GM21619 (cell line): ENCODE measurements at regions not wholly inside any gene's neighbourhood (a gene's known extent, or its start where the extent isn't known, plus 50 kb on each side); places are given as distances from the start of the nearest gene placed in this dataset.

Experiments used
- ATAC-seq: cut with Tn5 transposase; IDR thresholded peaks from one replicate; pipeline ENCODE4 v1.9.1; 2021; ENCODE audit not compliant: unreplicated experiment

DNA sequence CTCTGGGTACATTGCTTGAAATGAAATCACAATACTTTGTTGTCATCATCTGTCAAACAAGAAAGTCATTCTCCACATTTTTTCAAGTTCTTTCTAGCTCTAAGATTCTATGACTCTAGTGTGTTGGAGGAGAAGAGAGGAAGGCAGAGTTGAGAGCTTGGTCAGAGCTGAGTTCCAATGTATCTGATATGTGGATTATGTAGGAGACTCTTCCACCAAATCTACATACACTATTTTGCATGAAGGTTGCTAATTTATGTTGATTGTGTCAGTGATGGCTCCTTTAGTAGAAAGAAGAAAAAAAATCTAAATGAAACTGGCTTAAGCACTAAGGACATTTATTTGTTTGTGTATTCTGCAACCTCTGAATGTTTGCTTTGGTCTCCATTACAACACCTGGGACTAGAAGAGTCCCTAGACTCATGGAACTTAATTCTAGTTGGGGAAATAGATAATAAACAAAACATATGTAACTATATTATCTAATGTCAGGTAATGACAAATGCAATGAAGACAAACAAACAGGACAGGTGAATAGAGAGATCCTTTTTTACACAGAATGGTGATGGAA lies 691.9 kb downstream of the UQCRFS1 start:
- no peak for ATAC-seq

DNA sequence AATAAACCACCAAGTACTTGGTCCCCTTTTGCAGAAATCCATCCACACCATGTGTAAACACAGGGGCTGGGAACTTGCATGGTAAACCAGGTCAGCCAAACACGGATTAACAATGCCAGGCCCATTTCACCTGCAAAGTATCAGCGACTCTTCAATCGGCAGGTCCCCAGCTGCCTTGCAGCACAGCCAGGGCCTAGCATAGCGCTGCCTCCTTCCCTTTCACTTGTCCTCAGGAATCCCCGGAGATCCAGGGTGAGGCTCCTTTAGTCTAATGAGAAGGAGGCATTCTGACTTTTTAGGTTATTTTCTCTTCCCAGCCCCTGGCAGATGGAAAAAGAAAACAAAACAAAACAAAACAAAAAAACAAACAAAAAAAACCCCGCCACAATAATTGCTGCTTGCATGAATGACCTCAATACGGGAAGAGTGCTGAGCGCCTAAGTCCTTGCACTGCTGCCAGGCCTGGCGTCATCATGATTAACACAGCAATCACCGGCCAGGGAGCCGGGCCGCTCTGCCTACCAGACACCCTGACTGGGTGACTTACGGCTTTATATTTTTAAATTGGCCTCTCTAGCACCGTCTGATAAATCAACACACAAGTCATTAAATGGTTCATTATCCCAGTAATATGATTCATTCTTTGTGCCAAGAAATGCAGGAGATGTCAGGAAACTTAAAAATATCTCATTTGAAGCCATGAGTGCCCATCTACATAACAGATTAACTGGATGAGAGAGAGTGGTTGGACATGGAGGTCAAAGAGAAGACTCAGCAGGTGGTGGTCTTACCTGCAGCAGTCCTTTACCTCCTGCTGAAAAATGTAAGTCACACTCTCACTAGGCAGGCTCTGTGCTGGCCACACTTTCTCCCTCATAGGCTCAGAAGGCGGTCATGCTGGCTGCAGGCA lies 692.7 kb downstream of the UQCRFS1 start:
- ATAC-seq, result no peak

DNA sequence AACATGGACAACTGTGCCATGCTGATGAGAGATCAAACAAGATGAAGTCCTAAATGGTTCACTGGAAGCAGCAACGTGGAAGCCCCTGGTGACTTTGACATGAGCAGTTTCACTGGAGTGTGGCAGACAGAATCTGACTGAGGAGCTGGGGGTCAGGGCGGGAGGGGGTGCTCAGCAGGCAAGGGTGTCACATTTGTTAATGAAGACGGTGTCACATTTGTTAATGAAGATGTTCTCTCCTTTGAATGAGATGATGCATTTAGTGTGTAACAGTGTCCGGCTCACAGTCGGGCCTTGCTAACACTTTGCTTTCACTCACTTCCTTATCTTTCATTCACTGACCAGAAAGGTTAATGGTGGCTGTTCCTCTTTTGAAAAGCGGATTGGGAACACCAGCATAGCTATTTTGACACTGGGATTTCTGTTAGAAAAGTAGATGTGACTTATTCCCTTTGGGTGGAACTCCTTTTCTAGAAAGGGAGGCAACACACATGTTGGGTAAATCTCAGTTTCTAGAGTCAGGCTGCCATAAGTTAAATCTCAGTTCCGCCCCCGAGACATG lies 693.7 kb downstream of the UQCRFS1 start:
- no peak for ATAC-seq

- ATAC-seq, result no peak
Measured at GRCh38 chr19:28516415-28516872, 696.5 kb downstream of the UQCRFS1 start.

GRCh38 chr19:28514166-28514565 lies 698.8 kb downstream of the UQCRFS1 start:
- ATAC-seq, result no peak

GRCh38 chr19:28511655-28512054 lies 701.3 kb downstream of the UQCRFS1 start:
- no peak for ATAC-seq

- no peak for ATAC-seq
Measured at GRCh38 chr19:28509079-28509895, 703.7 kb downstream of the UQCRFS1 start.

DNA sequence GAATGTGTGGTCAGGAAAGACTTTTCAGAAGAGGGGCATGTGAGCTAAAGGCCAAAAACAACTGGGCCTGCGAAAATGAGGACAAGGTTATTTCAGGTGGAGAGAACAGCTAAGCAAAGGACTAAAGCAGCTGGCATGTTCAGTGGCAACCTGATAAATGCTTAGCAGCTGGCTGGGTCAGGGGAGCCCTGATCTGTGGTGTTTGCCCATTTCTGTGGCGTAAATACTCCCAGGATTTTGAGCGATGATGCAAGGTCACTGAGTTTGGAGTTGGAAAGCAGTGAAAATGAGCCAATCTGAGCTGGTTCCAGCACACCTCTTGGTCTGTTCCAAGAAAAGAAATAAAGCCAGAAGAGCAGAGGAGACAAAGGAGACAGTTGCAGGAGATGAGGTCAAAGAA lies 704.3 kb downstream of the UQCRFS1 start:
- ATAC-seq, result no peak

DNA sequence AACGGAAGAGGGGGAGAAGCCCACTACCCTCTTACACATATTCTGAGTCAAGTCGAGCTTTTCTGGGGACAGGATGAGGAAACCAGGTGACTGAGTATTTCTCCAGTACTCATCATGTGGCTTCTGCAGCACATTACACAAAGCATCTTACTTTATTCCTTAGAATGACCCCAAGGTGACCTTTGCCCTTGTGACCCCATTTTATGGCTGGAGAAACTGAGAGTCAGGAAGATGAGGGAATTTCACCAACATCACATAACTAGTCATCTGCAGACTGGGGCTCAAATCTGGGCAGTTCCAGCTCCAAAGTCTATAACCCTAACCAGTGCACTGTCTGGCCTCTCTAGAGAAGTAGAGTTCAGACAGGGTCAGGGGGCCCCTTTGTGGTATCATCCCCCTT lies 707.0 kb downstream of the UQCRFS1 start:
- ATAC-seq, result no peak

- ATAC-seq, result no peak
Measured at GRCh38 chr19:28505134-28505533, 707.8 kb downstream of the UQCRFS1 start.

DNA sequence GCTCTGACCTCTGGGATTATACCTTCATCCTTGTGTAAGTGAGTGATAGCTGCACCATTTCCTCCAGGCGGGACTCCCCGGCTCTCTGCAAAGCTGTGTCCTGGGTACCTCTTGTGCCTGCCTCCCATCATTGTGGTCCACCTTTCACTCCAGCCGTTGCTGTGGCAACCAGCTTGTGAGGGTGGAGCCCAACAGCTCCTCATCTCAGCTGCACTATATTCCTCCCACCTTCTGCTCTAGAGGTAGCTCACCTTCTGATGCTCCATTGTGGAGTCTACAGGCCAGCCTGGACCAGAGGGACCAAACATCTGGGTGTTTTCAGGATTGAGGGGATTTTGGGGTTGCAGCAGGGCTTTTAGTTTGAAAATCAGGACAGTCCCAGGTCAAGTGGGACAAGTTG lies 708.2 kb downstream of the UQCRFS1 start:
- ATAC-seq, result no peak

GRCh38 chr19:28504139-28504538 lies 708.8 kb downstream of the UQCRFS1 start:
- ATAC-seq, result no peak

GRCh38 chr19:28502879-28503734 lies 709.8 kb downstream of the UQCRFS1 start:
- no peak for ATAC-seq

GRCh38 chr19:28501976-28502375 lies 711.0 kb downstream of the UQCRFS1 start:
- no peak for ATAC-seq

GRCh38 chr19:28500982-28501630 lies 711.8 kb downstream of the UQCRFS1 start:
- no peak for ATAC-seq

DNA sequence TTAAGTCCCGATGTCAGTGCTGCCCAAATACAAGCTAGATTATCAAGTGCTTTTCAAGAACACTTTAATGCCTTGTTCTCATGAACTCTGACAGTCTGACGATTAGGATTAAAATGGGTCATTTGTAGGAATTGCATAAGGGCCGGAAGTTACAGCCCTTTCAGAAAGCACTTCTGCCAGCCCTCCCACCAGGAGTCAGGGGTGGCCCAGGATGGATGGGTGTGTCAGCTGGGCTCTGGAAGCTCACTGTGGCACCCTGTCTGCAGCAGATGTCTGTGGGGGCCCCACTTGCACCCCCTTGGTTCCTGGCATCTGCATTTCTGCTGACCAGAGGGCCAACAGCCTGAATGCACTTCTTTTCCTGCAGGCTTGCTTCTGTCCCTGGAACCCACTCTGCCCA lies 712.7 kb downstream of the UQCRFS1 start:
- no peak for ATAC-seq

- ATAC-seq, result no peak
Measured at GRCh38 chr19:28498404-28498976, 714.5 kb downstream of the UQCRFS1 start.

DNA sequence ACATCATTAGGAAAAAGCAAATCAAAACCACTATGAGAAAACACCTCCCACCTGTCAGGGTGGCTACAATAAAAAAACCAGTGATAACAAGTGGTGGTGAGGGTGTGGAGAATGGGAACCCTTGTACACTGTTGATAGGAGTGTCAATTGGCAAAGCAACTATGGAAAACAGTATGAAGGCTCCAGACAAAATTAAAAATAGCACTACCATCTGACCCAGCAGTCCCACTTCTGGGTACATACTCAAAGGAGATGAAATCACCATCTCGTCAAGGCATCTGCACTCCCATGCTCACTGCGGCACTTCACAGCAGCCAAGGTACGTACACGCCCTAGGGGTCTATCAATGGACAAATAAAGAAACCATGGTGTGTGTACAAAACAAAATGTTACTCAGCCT lies 715.1 kb downstream of the UQCRFS1 start:
- ATAC-seq, result no peak

GRCh38 chr19:28497137-28497536 lies 715.8 kb downstream of the UQCRFS1 start:
- no peak for ATAC-seq
